NCI-H1417 treated with DMSO at 0.1 percent for 48 hours (cell line): ENCODE measurements at regions not wholly inside any gene's neighbourhood (a gene's known extent, or its start where the extent isn't known, plus 50 kb on each side); places are given as distances from the start of the nearest gene placed in this dataset.

Experiments used
- DNase-seq: peaks from one replicate; lab custom pipeline; 2025; lab: John Stamatoyannopoulos, UW

DNA sequence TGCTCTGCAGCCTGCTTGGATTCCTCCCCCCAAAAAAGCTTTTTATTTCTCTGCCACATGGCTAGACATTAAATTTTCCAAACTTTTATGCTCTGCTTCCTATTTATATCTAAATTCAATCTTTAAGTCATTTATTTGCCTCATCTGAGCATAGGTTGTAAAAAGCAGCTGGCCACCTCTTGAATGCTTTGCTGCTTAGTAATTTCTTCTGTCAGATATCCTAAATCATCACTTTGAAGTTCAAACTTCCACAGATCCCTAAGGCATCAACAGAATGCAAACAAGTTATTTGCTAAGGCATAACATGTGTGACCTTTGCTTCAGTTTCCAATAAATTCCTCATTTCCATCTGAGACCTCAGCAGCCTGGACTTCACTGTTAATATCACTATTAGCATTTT is 209.6 kb downstream of the FSCB start:
- no peak for DNase-seq

GRCh38 chr14:44291366-44291915 is 215.6 kb downstream of the FSCB start:
- no peak for DNase-seq

DNA sequence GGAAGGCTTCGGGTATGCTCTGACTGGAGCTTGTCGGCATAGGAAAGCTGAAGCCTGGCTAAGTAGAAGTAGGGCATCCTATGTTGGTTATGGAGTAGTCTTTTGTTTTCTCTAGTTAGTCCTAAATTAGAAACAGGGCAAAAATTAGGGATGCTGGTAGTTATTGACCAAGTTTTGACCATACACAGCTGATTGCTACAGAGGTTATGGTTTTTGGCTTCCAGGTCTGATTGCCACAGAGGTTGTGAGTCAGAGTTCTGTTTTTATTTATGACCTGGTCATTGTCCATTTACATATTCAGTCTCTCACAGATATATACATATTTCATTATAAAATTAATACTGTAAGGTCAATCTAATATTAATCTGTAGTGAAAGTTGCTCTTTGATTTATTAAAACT is 219.2 kb downstream of the FSCB start:
- DNase-seq = no peak

DNA sequence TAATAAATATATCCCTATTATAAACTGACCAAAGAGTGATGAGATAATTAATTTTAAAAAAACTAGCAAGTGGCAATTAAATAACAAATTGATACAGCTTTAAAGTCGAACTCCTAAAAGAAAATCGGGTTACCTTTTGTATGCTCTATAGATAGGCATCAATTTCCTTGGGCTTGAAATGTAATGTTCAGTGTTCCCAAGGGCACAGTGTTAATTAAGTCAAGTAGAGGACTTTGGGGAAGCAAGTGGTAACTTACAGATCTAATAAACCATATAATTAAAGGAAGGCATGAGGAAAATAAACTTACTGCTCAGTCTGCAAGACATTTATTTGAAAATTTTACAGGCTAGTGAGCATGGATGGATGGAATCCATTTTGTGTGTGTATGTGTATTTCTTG is 220.9 kb downstream of the FSCB start:
- DNase-seq = no peak

- DNase-seq = no peak
Measured at GRCh38 chr14:44283836-44284235, 223.2 kb downstream of the FSCB start.

GRCh38 chr14:44279357-44279756 is 227.7 kb downstream of the FSCB start:
- DNase-seq = no peak

DNA sequence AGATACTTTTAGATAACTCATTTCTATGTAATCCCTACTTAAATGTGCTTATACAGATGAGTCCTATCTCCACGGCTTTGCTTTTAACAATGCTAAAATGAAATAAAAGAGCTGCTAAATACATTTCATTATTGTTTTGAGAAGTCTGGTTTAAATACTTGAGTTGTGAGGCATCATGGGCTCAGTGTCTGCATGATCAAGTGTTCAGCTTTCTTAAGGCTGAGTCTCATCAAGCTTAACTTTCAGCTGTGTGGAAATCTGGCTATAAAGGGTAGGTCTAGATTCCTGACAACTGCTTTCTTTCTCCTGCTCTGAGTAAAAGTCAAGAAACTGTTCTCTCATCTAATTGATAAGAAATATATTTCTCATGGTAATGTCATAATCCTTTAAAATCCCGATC is 235.4 kb downstream of the FSCB start:
- DNase-seq = no peak

GRCh38 chr14:44271006-44271405 is 236.1 kb downstream of the FSCB start:
- no peak for DNase-seq

GRCh38 chr14:44265246-44265645 is 241.8 kb downstream of the FSCB start:
- DNase-seq = no peak

- no peak for DNase-seq
Measured at GRCh38 chr14:44215660-44216059, 291.4 kb downstream of the FSCB start.

GRCh38 chr14:44211718-44212117 is 295.4 kb downstream of the FSCB start:
- DNase-seq = no peak

DNA sequence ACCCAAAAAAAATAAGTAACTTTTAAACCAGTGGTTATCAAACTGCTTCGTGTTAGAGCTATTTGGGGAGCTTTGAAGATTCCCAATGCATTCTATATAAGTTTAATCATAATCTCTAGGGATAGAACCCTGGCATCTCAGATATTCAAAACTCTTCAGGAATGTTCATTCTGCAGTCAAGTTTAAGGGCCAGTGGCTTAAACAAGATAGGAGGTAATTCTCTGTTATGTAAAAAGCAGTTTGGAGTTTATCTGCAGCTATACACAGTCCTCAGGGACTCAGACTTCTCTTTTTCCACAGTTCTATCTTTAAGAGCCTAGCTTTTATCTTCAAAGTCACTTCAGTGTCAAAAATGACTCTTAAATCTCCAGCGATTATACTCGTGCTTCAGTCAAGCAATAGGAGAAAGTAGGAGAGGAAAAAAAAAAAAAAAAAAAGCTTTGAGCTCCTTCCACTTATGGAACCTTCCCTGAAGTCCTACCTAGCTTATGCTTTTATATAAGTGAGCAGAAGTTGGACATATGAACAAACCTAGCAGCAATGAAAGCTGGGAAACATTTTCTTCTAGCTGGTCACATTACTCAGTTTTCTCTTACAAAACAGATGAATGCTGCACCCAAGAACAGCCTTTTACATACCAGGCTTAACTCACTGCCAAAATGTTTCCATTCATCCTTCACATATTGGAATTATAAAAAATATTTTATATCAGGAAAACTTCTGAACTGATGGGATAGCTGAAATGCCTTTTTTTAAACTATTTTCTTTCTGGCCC is 302.8 kb downstream of the FSCB start:
- DNase-seq = no peak

DNA sequence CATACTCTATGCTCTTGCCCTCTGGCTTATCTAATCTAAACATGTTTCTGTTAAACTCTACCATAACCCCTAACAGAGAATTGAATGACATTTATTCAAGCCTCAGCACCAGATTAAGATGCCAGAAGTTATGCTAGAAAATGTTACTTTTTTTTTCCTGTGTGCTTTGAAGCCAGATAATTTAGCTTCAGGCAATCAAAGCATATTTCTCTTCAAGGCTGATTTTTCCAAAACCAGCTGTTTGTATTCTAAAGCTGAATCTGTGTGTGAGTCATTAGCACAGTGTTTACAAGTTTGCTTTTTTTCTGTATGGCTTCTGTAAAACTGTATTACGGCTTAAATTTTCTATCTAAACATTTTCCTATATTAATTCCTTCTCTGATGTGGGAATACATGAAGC is 326.1 kb downstream of the FSCB start:
- no peak for DNase-seq

DNA sequence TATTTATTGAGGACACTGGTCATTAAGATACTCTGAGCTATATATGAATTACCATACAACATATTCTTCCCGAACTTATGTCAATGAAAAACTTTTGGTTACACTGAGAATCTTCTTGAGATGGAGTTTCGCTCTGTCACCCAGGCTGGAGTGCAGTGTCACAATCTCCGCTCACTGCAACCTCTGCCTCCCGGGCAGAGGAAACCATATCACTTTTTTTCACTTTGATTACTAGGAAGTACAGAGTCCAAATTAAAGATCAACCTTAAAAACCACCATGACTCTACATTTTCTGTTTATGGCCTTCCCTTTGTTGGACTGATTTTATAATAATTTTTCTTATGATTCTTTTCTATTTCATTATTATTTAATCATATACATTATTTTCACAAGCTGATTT is 336.5 kb downstream of the FSCB start:
- no peak for DNase-seq

DNA sequence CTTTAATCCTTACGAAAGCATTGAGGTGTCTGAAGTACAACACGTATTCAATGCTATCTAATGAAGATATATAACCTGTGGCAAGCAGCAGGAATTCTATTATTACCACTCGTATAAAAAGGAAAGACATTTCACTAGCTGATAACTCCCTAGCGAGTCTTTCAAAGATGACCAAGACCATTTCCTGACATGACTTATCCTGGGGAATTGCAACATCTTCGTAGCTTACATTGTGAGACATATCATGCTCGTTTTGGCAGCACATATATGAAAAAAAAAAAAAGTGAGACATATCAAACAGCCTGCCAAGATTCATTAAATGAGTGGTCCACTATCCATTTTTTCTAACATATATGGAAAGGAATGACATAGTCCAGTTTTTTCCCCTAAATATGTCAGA is 337.0 kb downstream of the FSCB start:
- DNase-seq = no peak

GRCh38 chr14:44168566-44168965 is 338.5 kb downstream of the FSCB start:
- DNase-seq = no peak

- DNase-seq = no peak
Measured at GRCh38 chr14:44166611-44167010, 340.5 kb downstream of the FSCB start.

GRCh38 chr14:44165936-44166335 is 341.1 kb downstream of the FSCB start:
- DNase-seq = no peak

GRCh38 chr14:44165286-44165685 is 341.8 kb downstream of the FSCB start:
- no peak for DNase-seq

DNA sequence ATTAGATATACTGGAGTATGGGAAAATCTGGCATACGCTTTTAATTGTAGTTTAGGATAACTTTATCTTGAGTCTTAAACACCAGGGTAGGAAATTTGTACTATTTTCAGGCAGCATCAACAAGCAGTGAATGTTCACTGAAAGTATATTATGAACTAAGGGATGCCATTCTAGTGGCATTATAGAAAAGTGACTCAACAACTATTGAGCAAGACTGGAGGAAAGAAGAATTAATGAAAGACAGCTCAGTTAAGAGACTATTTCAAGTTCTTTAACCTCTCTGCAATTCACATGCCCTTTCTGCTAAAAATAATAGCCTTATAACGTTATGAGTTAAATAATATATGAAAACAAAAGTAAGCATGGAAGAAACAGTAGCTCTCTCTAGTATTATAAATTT is 343.1 kb downstream of the FSCB start:
- no peak for DNase-seq

DNA sequence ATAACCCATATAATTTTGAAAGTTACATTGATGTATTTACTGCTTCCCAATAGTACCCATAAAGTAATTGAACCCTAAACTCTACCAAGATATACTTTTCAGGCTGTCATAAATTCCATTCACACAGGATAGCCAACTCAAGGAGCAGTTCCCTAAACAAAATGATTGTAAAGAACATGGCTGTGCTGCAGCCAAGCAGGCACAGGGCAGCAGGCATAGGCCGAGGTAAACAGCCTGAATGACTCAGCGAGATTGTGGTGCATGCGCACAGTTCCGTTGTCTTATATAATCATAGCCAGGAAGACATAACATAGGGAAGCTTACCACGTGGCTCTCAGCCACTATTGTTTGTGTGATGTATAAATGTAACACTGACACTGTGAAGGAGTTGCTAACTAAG is 344.9 kb downstream of the FSCB start:
- no peak for DNase-seq

- DNase-seq = no peak
Measured at GRCh38 chr14:44154874-44155273, 352.2 kb downstream of the FSCB start.

GRCh38 chr14:44154446-44154845 is 352.6 kb downstream of the FSCB start:
- no peak for DNase-seq
